ENCODE measurements at regions not wholly inside any gene's neighbourhood (a gene's known extent, or its start where the extent isn't known, plus 50 kb on each side); places are given as distances from the start of the nearest gene placed in this dataset.
"Not testable (repeated sequence)": the region's sequence is repeated elsewhere in the genome, so short reads cannot be mapped to it uniquely, and the experiment has no call there.

GRCh38 chr3:177334803-177335202, 137.5 kb upstream of the TBL1XR1 start:
- no peaks in the 10 kb centered on the region for H3K27me3 ChIP-seq (ENCODE audit: insufficient read depth, low read length)
- H2AFZ ChIP-seq (ENCODE audit: low read depth, low read length), result no peak overlapping the region
- H3K4me3 ChIP-seq (ENCODE audit: low read length), result no peak overlapping the region
- H3K4me1 ChIP-seq (ENCODE audit: insufficient read depth, low read length), result peaks cover 7% of the 10 kb centered on the region
- no peaks in the 10 kb centered on the region for H3K36me3 ChIP-seq (ENCODE audit: insufficient read depth, low read length)
- H3K9me3 ChIP-seq (ENCODE audit: low read length), result no peaks in the 10 kb centered on the region

GRCh38 chr3:177335728-177336127, 138.4 kb upstream of the TBL1XR1 start:
- H3K4me1 ChIP-seq (ENCODE audit: insufficient read depth, low read length), result peaks cover 7% of the 10 kb centered on the region
- no peaks in the 10 kb centered on the region for H3K9me3 ChIP-seq (ENCODE audit: low read length)
- no peak overlapping the region for H2AFZ ChIP-seq (ENCODE audit: low read depth, low read length)
- H3K36me3 ChIP-seq (ENCODE audit: insufficient read depth, low read length), result no peaks in the 10 kb centered on the region
- no peak overlapping the region for H3K4me3 ChIP-seq (ENCODE audit: low read length)
- H3K27me3 ChIP-seq (ENCODE audit: insufficient read depth, low read length), result no peaks in the 10 kb centered on the region

DNA sequence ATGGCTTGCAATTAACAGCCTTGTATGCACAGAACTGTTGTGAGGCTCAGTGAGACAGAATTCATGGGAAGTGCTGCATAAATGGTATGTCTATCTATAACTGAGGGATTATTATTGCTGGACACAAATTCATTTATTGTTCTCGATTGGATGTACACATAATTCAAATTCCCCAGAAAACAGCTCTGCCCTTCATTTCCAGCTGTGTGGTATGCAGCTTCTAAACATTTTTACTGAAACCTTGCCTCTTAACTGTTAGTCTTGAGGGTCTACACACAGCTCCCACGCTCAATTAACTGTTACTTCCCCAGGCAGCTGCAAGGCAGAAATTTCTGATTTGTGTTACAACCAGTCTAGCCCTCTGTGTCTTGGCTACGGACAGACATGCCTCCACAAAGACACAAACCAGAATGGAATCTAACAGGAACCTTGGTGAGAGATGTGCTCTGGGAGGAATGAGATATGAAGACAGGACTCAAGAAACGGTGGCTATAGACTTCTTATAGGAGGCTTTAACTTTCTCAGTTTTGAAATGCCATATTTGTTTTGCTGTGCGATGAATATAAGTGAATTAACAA, 139.7 kb upstream of the TBL1XR1 start:
- peaks cover 12% of the 10 kb centered on the region for H3K4me1 ChIP-seq (ENCODE audit: insufficient read depth, low read length)
- no peak overlapping the region for H2AFZ ChIP-seq (ENCODE audit: low read depth, low read length)
- no peaks in the 10 kb centered on the region for H3K36me3 ChIP-seq (ENCODE audit: insufficient read depth, low read length)
- H3K9me3 ChIP-seq (ENCODE audit: low read length), result no peaks in the 10 kb centered on the region
- no peak overlapping the region for H3K4me3 ChIP-seq (ENCODE audit: low read length)
- H3K27me3 ChIP-seq (ENCODE audit: insufficient read depth, low read length), result no peaks in the 10 kb centered on the region

DNA sequence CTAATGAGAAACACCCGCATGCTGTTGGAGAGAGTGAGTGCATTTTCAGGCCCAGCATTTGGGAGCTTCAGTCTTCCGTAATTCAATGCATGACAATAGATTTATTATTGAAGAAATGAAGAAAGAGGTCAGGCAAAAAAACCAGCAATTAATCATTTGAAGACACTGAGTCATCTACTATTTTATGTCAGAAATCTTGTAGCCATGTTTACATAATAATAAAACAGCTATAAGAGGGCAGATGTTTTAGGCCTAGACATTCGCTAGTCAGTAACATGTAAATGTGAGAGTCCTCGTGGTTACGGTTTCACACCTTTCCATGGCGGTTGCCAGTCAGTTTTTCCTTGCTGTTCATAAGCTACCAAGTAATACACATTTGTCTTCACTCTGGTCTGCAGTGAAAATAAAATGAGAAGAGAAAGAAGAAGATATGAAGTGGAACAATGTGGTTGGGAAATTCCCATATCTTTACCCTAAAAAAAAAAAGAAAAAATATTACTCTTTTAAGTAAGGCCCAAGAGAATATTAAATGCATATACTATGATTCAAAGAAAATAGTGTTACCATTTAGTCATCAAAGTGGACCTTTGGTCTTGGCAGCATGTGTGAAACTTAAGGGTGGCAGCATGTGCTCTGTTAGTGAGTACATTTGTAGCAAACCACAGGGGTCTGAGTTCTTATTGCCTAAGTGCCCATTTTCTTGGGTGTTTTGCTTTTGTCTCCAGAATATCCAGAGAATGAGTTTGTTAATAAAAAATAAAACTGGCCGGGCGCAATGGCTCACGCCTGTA, 140.5 kb upstream of the TBL1XR1 start:
- H2AFZ ChIP-seq (ENCODE audit: low read depth, low read length), result no peak overlapping the region
- H3K9me3 ChIP-seq (ENCODE audit: low read length), result no peaks in the 10 kb centered on the region
- H3K36me3 ChIP-seq (ENCODE audit: insufficient read depth, low read length), result no peaks in the 10 kb centered on the region
- no peaks in the 10 kb centered on the region for H3K27me3 ChIP-seq (ENCODE audit: insufficient read depth, low read length)
- H3K4me3 ChIP-seq (ENCODE audit: low read length), result no peak overlapping the region
- peaks cover 14% of the 10 kb centered on the region for H3K4me1 ChIP-seq (ENCODE audit: insufficient read depth, low read length)

- Histone ChIP-seq H3K4me3 (ENCODE audit: low read length) (no peak overlapping the region), H2AFZ (ENCODE audit: low read depth, low read length) (no peak overlapping the region), H3K27me3 (ENCODE audit: insufficient read depth, low read length) (no peaks in the 10 kb centered on the region), H3K36me3 (ENCODE audit: insufficient read depth, low read length) (no peaks in the 10 kb centered on the region), H3K4me1 (ENCODE audit: insufficient read depth, low read length) (peaks cover 10% of the 10 kb centered on the region), H3K9me3 (ENCODE audit: low read length) (no peaks in the 10 kb centered on the region)
These were observed 141.5 kb upstream of the TBL1XR1 start for GRCh38 chr3:177338697-177339219.

DNA sequence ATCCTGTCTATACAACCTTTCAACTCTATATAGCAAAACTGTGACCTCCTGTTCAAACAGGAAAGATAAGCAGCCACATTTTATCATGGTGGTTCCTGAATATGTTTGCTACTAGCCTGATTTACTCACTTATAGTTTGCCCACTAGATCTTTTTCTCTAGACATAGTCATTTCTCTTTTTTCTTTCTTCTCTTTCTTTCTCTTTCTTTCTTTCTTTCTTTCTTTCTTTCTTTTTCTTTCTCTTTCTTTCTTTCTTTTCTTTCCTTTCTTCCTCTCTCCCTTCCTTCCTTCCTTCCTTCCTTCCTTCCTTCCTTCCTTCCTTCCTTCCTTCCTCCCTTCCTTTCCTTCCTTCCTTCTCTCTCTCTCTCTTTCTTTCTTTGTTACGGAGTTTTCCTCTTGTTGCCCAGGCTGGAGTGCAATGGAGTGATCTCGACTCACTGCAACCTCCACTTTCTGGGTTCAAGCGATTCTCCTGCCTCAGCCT, 142.0 kb upstream of the TBL1XR1 start:
- not testable (repeated sequence) for H3K9me3 ChIP-seq (ENCODE audit: low read length); H3K27me3 ChIP-seq (ENCODE audit: insufficient read depth, low read length); H2AFZ ChIP-seq (ENCODE audit: low read depth, low read length); H3K36me3 ChIP-seq (ENCODE audit: insufficient read depth, low read length); H3K4me1 ChIP-seq (ENCODE audit: insufficient read depth, low read length); H3K4me3 ChIP-seq (ENCODE audit: low read length)

- no peaks in the 10 kb centered on the region for H3K36me3 ChIP-seq (ENCODE audit: insufficient read depth, low read length)
- H3K4me1 ChIP-seq (ENCODE audit: insufficient read depth, low read length), result peaks cover 14% of the 10 kb centered on the region
- no peaks in the 10 kb centered on the region for H3K27me3 ChIP-seq (ENCODE audit: insufficient read depth, low read length)
- no peak overlapping the region for H3K4me3 ChIP-seq (ENCODE audit: low read length)
- H2AFZ ChIP-seq (ENCODE audit: low read depth, low read length), result no peak overlapping the region
- no peaks in the 10 kb centered on the region for H3K9me3 ChIP-seq (ENCODE audit: low read length)
These were observed 143.1 kb upstream of the TBL1XR1 start for GRCh38 chr3:177340243-177340830.

GRCh38 chr3:177341736-177342419, 144.6 kb upstream of the TBL1XR1 start:
- H3K4me1 ChIP-seq (ENCODE audit: insufficient read depth, low read length), result peaks cover 22% of the 10 kb centered on the region
- no peak overlapping the region for H2AFZ ChIP-seq (ENCODE audit: low read depth, low read length)
- H3K4me3 ChIP-seq (ENCODE audit: low read length), result no peak overlapping the region
- H3K9me3 ChIP-seq (ENCODE audit: low read length), result no peaks in the 10 kb centered on the region
- no peaks in the 10 kb centered on the region for H3K27me3 ChIP-seq (ENCODE audit: insufficient read depth, low read length)
- H3K36me3 ChIP-seq (ENCODE audit: insufficient read depth, low read length), result no peaks in the 10 kb centered on the region

DNA sequence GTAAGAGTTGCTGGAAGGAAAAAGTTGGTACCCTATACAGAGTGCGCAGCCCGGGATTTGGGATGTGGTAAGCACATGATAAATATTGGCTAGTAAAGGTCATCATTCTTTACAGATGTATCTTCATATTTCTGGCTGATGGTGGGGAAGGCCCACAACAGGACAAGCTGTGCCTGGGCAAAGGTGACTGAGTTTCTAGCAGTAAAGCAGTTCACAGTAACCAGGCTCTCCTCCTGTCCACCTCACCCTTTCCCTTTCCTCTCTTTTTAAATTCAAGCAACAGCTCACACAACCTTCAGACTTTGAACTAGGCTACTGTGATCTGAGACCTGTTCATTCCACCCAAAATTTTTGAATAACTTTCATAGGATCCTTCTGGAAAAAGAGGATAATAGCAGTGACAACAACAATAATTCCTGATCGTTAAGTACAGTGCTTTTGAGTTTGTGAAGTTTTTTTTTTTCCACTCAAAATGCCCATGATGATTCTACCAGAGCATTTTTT, 145.9 kb upstream of the TBL1XR1 start:
- Histone ChIP-seq H3K36me3 (ENCODE audit: insufficient read depth, low read length) (no peaks in the 10 kb centered on the region), H3K4me3 (ENCODE audit: low read length) (no peak overlapping the region), H3K9me3 (ENCODE audit: low read length) (no peaks in the 10 kb centered on the region), H3K27me3 (ENCODE audit: insufficient read depth, low read length) (no peaks in the 10 kb centered on the region), H2AFZ (ENCODE audit: low read depth, low read length) (no peak overlapping the region), H3K4me1 (ENCODE audit: insufficient read depth, low read length) (peaks cover 19% of the 10 kb centered on the region)

DNA sequence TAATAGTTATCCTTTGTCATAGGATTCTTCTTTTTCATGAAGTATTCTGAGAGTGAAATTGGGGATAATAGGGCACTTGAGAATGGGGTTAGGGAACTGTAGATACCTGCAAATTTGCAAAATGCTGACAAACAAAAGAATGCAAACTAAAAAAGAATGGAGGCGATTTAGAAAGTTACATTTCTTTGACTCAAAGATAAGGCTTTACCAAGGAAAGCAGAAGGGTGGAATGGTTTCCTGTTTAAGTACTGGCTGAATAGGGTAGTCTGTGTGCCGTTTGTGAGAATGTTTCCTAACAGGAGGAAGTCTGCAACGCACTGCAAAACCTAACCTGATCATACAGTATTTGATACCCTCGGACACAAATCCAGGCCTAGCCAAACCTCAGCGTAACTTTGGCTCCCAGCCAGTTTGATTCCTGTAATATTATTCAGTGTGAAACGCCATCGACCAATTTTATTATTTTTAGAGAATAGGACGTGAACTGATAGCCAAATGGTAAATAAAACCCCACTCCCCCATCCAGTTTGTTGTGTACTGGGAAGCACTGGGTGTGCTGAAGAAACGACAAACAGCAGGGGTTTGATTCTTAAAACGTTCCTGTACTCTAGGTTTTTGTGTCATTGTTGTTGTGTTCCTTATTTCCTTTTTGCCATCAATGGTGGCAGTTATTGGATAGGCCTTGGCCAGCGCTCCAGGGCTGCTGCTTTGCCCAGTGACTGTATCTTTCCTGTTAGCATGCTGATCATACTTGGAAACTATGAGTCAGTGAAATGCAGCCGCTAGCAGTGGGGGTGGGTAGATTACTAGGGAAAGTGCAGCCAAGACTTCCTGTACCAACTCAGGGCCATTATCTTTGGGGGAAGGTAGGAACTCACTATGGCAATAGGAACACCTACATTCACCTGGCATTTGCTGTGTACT, 148.0 kb upstream of the TBL1XR1 start:
- H3K36me3 ChIP-seq (ENCODE audit: insufficient read depth, low read length), result no peaks in the 10 kb centered on the region
- no peaks in the 10 kb centered on the region for H3K9me3 ChIP-seq (ENCODE audit: low read length)
- H3K4me1 ChIP-seq (ENCODE audit: insufficient read depth, low read length), result peaks cover 19% of the 10 kb centered on the region

DNA sequence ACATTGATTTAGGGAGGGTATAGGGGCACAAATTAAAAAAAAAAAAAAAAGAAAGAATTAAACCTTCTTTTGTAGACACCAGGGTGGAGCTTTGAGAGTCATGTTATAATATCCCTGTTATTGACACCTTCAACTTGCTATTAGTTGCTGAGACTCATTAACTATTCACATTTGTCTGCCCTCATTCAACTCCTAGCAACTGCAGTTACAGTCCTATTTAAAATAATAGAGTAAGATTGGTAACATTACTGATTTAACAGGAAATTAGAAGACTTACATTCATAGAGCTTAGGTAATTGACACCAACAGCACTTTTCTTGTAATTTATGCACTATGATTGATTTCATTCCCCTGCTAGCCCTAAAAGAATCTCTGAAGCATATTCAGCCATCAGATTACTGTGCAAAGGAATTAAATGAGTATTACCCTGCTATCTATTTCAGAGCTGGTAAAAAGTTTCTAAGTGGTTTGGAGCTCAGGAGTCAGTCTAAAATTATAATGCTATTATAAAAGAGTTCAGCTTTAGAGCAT, 148.8 kb upstream of the TBL1XR1 start:
- H3K4me1 ChIP-seq (ENCODE audit: insufficient read depth, low read length), result peaks cover 19% of the 10 kb centered on the region
- H3K9me3 ChIP-seq (ENCODE audit: low read length), result no peaks in the 10 kb centered on the region
- H2AFZ ChIP-seq (ENCODE audit: low read depth, low read length), result peak overlapping the region; percentile 20
- no peak overlapping the region for H3K4me3 ChIP-seq (ENCODE audit: low read length)
- H3K36me3 ChIP-seq (ENCODE audit: insufficient read depth, low read length), result no peaks in the 10 kb centered on the region
- no peaks in the 10 kb centered on the region for H3K27me3 ChIP-seq (ENCODE audit: insufficient read depth, low read length)

More for the DNA sequence above, 148.0 kb upstream of the TBL1XR1 start:
- Histone ChIP-seq H3K4me3 (ENCODE audit: low read length) (no peak overlapping the region), H2AFZ (ENCODE audit: low read depth, low read length) (peak overlapping the region; percentile 20), H3K27me3 (ENCODE audit: insufficient read depth, low read length) (no peaks in the 10 kb centered on the region)

- Histone ChIP-seq H3K27me3 (ENCODE audit: insufficient read depth, low read length) (no peaks in the 10 kb centered on the region), H3K9me3 (ENCODE audit: low read length) (no peaks in the 10 kb centered on the region), H3K4me1 (ENCODE audit: insufficient read depth, low read length) (peaks cover 15% of the 10 kb centered on the region), H3K4me3 (ENCODE audit: low read length) (no peak overlapping the region), H3K36me3 (ENCODE audit: insufficient read depth, low read length) (no peaks in the 10 kb centered on the region), H2AFZ (ENCODE audit: low read depth, low read length) (no peak overlapping the region)
These were observed 149.6 kb upstream of the TBL1XR1 start for GRCh38 chr3:177346878-177347277.

Measured in neuron (in vitro differentiated cells).